T47D (cell line): ENCODE measurements at regions not wholly inside any gene's neighbourhood (a gene's known extent, or its start where the extent isn't known, plus 50 kb on each side); places are given as distances from the start of the nearest gene placed in this dataset.

Experiments used
- DNase-seq, 2 experiments: peaks; one replicate each; pipeline versions ENCODE4 v3.0.0 to v3.0.0-alpha.2; 2011 to 2012; ENCODE audit warnings: low read depth in 1 of 2, low spot score in 1 of 2
- JUND ChIP-seq: IDR thresholded peaks from 2 replicates; pipeline ENCODE4 v1.6.1; 2012; ENCODE audit warnings: low read depth
- in situ Hi-C: cut with HindIII; loops from 2 replicates; pipeline ENCODE4 v1.10.0; 2016; ENCODE audit warnings: low sequenced_read_pairs, low pct_unique_long_range_greater_than_20kb

GRCh38 chr13:89097994-89098393 lies 1426.8 kb downstream of the SLITRK5 start:
- no peak for TF ChIP-seq JUND

GRCh38 chr13:89113744-89114143 lies 1442.6 kb downstream of the SLITRK5 start:
- DNase-seq, result no peak
- in situ Hi-C loops, result no loop called here
- no peak for TF ChIP-seq JUND

More at GRCh38 chr13:89097994-89098393, 1426.8 kb downstream of the SLITRK5 start:
- in situ Hi-C loops, result no loop called here
- DNase-seq, result no peak

- TF ChIP-seq JUND, result no peak
- DNase-seq, result no peak
- in situ Hi-C loops, result no loop called here
Observed at GRCh38 chr13:89115307-89115706, 1444.1 kb downstream of the SLITRK5 start.

- DNase-seq, result no peak
- in situ Hi-C loops, result no loop called here
- TF ChIP-seq JUND, result no peak
Observed at GRCh38 chr13:89136678-89137077, 1465.5 kb downstream of the SLITRK5 start.

- in situ Hi-C loops, result no loop called here
- no peak for TF ChIP-seq JUND
- DNase-seq, result no peak
Observed at GRCh38 chr13:89150362-89150761, 1479.2 kb downstream of the SLITRK5 start.

- no peak for DNase-seq
- in situ Hi-C loops, result no loop called here
- TF ChIP-seq JUND, result no peak
Observed at GRCh38 chr13:89153941-89154340, 1482.8 kb downstream of the SLITRK5 start.

- in situ Hi-C loops, result no loop called here
- DNase-seq, result peak; percentile 9 to 97
- no peak for TF ChIP-seq JUND
Observed at GRCh38 chr13:89163096-89163495, 1491.9 kb downstream of the SLITRK5 start.

- TF ChIP-seq JUND, result no peak
- DNase-seq, result no peak
- in situ Hi-C loops, result no loop called here
Observed at GRCh38 chr13:89165685-89166084, 1494.5 kb downstream of the SLITRK5 start.

- TF ChIP-seq JUND, result no peak
- in situ Hi-C loops, result no loop called here
- no peak for DNase-seq
Observed at GRCh38 chr13:89169951-89170350, 1498.8 kb downstream of the SLITRK5 start.

- no peak for TF ChIP-seq JUND
- no peak for DNase-seq
- in situ Hi-C loops, result no loop called here
Observed at GRCh38 chr13:89181041-89181440, 1509.9 kb downstream of the SLITRK5 start.

GRCh38 chr13:89199138-89199537 lies 1528.0 kb downstream of the SLITRK5 start:
- TF ChIP-seq JUND, result no peak
- in situ Hi-C loops, result no loop called here
- no peak for DNase-seq

- in situ Hi-C loops, result no loop called here
- TF ChIP-seq JUND, result no peak
- no peak for DNase-seq
Observed at GRCh38 chr13:89204435-89204834, 1533.3 kb downstream of the SLITRK5 start.

GRCh38 chr13:89205856-89206520 lies 1534.8 kb downstream of the SLITRK5 start:
- no peak for TF ChIP-seq JUND
- in situ Hi-C loops, result no loop called here
- DNase-seq, result no peak

GRCh38 chr13:89212186-89212585 lies 1541.0 kb downstream of the SLITRK5 start:
- no peak for TF ChIP-seq JUND
- peak in 1 of 2 experiments; percentile 53 for DNase-seq
- in situ Hi-C loops, result no loop called here
